CD4-positive, alpha-beta T cell treated with Interleukin-21 for 1 hour (primary cell): ENCODE measurements at regions not wholly inside any gene's neighbourhood (a gene's known extent, or its start where the extent isn't known, plus 50 kb on each side); places are given as distances from the start of the nearest gene placed in this dataset.

Experiments
- DNase-seq: peaks from one replicate; pipeline ENCODE4 v3.0.0-alpha.2; 2020

DNA sequence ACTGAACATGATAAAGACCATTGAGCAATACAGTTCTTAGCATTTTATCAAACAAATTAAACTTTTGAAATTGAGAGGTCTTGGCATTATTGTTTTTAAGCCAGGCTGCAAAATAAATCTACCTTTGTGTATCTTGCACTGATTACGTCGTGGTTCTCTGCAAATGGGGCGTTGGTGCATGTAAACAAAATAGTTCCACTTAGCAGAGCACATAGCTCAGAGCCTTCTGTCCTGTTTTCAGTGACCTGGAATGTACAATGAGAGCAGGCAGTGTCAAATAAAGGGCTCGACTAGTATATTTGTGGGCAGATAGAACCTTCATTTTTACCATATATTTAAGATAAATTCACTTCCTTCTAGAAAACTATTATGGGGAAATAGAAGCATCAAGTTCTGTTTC lies 333.9 kb upstream of the SMIM30 start:
- DNase-seq, result no peak

- no peak for DNase-seq
Observed at GRCh38 chr7:113446791-113447190, 328.4 kb upstream of the SMIM30 start.

- no peak for DNase-seq
Observed at GRCh38 chr7:113446391-113446790, 328.0 kb upstream of the SMIM30 start.

DNA sequence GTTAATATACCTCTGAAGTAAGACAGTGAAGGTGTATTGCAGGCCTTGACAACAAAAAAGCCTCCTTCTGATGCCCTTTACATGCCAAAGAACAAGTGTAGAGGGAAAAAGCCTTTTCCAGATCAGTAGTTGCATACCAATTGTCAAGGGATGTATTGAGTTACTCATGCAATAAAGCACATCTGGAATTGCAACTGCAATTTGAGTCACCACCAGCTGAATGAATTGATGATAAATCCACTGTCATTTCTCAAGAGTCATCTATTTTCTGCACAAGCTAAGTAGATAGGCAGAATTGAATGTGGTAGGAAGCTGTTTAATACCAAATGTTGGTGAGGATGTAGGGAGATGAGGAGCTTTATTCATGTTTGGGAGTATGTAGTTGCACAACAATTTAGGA lies 325.9 kb upstream of the SMIM30 start:
- no peak for DNase-seq

DNA sequence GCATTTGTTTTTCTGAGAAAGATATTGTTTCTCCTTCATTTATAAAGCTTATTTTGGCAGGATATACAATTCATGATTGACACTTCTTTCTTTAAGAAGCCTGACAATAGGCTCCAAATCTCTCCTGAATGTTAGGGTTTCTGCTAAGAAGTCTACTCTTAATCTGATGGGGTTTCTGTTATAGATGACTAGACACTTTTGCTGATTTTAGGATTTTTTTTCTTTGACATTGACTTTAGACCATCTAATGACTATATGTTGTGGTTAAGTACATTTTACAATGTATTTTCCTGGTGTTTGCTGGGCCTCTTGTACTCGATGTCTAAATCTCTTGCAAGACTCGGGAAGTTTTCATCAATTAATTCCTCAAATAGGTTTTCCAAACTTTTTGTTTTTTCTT lies 321.8 kb upstream of the SMIM30 start:
- no peak for DNase-seq

GRCh38 chr7:113431406-113431805 lies 313.1 kb upstream of the SMIM30 start:
- DNase-seq, result no peak

DNA sequence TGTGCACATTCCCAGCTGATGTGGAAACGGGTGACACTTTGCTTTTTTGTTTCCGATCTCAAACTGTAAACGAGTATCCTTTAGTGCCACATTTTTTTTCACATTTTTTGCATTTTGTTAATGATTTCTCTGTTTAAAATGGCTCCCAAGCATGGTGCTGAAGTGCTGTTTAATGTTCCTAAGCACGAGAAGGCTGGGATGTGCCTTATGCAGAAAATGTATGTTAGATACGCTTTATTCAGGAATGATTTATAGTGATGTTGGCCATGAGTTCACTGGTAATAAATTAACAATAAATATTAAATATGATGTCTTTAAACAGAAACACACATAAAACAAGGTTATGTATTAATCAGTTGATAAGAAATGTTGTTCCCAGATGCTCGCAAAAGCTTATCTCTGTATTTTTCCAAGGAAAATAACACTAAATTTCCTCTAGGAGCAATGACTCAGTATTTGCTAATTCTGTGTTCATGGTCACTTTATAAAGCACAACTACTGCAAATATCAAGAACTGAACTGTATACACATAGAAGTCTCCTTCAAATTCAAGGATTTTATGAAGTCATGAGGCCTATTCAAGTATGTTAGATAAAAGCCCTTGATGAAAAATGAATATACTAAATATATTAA lies 305.9 kb upstream of the SMIM30 start:
- no peak for DNase-seq

- peak; percentile 73 for DNase-seq
Observed at GRCh38 chr7:113421696-113422330, 303.5 kb upstream of the SMIM30 start.

GRCh38 chr7:113414401-113415035 lies 296.2 kb upstream of the SMIM30 start:
- no peak for DNase-seq

GRCh38 chr7:113412410-113412809 lies 294.1 kb upstream of the SMIM30 start:
- no peak for DNase-seq

- no peak for DNase-seq
Observed at GRCh38 chr7:113410796-113411195, 292.4 kb upstream of the SMIM30 start.

DNA sequence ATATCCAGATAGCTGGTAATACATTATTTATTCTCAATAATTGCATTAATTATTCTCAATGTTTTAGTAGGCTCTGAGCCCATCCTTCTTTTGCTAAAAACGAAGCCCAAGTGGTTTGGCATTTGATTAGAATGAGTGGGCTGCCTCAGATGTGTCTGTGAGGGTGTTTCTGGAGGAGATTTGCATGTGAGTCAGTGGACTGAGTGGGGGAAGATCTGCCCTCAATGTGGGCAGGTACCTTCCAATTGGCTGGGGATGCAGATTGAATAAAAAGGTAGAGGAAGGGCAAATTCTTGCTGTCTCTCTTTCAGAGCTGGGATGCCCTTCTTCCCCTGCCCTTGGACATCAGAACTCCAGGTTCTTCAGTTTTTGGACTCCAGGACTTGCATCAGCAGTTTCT lies 290.6 kb upstream of the SMIM30 start:
- no peak for DNase-seq

GRCh38 chr7:113405296-113406056 lies 287.1 kb upstream of the SMIM30 start:
- no peak for DNase-seq

GRCh38 chr7:113404245-113404644 lies 285.9 kb upstream of the SMIM30 start:
- no peak for DNase-seq

- no peak for DNase-seq
Observed at GRCh38 chr7:113402482-113402881, 284.1 kb upstream of the SMIM30 start.

GRCh38 chr7:113402005-113402404 lies 283.7 kb upstream of the SMIM30 start:
- no peak for DNase-seq

- no peak for DNase-seq
Observed at GRCh38 chr7:113394856-113395255, 276.5 kb upstream of the SMIM30 start.

- no peak for DNase-seq
Observed at GRCh38 chr7:113392841-113393540, 274.6 kb upstream of the SMIM30 start.

DNA sequence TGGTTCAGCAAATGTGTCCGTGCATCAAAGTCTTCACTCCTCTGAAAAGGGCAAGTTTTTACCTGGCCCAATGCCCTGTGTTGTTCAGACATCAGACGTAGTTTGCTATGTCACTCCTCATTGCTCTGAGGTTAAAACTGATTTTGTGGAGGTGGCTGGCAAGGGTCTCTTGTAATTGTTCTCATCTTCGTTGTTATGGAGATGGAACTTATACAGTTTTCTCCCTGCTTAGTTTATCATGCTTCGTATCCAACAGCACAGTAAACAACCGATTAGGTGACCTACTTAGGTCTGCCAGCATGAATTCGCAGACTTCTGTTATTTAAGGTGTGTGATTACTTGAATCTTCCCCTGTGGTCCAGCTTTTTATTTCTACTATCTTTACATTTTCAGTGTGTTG lies 274.1 kb upstream of the SMIM30 start:
- DNase-seq, result no peak

DNA sequence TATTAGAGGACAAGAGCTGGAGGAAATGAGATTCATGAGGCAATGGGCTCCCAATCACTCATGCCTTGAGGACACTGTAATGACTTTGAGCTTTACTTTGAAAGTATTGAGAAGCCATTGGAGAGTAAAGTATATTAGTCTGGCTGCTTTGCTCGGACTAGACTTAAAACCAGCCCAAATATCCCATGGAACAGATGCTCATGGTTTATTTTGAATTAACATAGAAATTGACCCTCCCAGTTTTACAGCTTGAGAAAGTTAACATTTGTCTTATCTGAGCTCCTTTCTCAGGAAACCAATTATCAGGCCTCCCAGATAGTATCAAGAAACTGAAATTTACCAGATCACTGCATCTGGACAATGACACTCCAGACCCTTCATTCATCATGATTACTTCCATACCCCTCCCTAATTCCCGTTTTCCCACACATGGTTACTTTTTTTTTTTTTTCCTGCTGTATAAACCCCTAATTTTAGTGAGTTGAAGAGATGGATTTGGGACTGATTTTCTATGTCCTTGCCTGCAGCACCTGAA lies 270.8 kb upstream of the SMIM30 start:
- DNase-seq, result no peak

DNA sequence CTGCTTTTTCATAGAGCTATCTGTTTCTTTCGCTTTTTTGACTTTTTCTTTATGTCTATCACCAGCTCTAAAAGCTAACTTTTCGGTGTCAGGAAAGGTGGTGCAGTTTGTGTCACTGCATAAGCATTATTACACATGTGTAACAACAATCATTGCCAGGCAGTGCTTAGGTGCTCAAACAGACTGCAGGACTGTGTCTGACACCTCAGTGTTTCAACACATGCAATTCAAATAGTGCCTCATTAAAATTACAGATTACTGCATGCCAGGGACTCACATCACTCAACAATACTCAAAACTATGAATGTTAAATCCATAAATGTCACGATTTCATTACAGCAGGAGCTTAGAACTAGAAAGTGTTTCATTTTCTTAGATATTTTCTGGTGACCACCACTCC lies 265.3 kb upstream of the SMIM30 start:
- no peak for DNase-seq

- DNase-seq, result no peak
Observed at GRCh38 chr7:113379746-113380145, 261.4 kb upstream of the SMIM30 start.

GRCh38 chr7:113374955-113375354 lies 256.6 kb upstream of the SMIM30 start:
- DNase-seq, result no peak
